Neural progenitor cell (in vitro differentiated cells): ENCODE measurements at regions not wholly inside any gene's neighbourhood (a gene's known extent, or its start where the extent isn't known, plus 50 kb on each side); places are given as distances from the start of the nearest gene placed in this dataset.

ENCODE experiments used
- DNase-seq: peaks from one replicate; pipeline ENCODE4 v3.0.0-alpha.2; 2016; ENCODE audit warnings: low spot score
- H2AFZ ChIP-seq: fragments of 200-600 bp; sonication (generic); replicated peaks from 2 replicates; pipeline ENCODE4 v1.6.1; 2016; ENCODE audit warnings: antibody characterized with exemption
- H3F3A ChIP-seq: fragments of 200-600 bp; sonication (generic); 2 replicates; pipeline ENCODE4 v1.6.1; 2016; ENCODE audit warnings: antibody characterized with exemption, low read depth
- H3K27ac ChIP-seq: fragments of 200-600 bp; sonication (generic); 2 replicates; pipeline ENCODE4 v1.5.1; 2016; ENCODE audit warnings: mild to moderate bottlenecking
- H3K27me3 ChIP-seq: fragments of 200-600 bp; sonication (generic); 2 replicates; pipeline ENCODE4 v1.6.1; 2016; ENCODE audit warnings: mild to moderate bottlenecking, moderate library complexity
- H3K36me3 ChIP-seq: fragments of 200-600 bp; sonication (generic); 2 replicates; pipeline ENCODE4 v1.5.1; 2016
- H3K4me1 ChIP-seq: fragments of 200-600 bp; sonication (generic); 2 replicates; pipeline ENCODE4 v1.6.1; 2016; ENCODE audit warnings: mixed run types
- H3K4me2 ChIP-seq: fragments of 200-600 bp; sonication (generic); 2 replicates; pipeline ENCODE4 v1.6.1; 2016
- H3K4me3 ChIP-seq: fragments of 200-600 bp; sonication (generic); 2 replicates; pipeline ENCODE4 v1.5.1; 2016
- H3K79me2 ChIP-seq: fragments of 200-600 bp; sonication (generic); 2 replicates; pipeline ENCODE4 v1.6.1; 2016; ENCODE audit warnings: low read depth
- H3K9ac ChIP-seq: fragments of 200-600 bp; sonication (generic); 2 replicates; pipeline ENCODE4 v1.6.1; 2016
- H3K9me3 ChIP-seq: fragments of 200-600 bp; sonication (generic); 2 replicates; pipeline ENCODE4 v1.5.1; 2016; ENCODE audit warnings: low read depth
- H4K20me1 ChIP-seq: fragments of 200-600 bp; sonication (generic); 2 replicates; pipeline ENCODE4 v1.6.1; 2016; ENCODE audit warnings: low read depth
- H3K27ac Mint-ChIP-seq: 3 replicates; pipeline ENCODE4 v1.8.0; 2021; ENCODE audit warnings: mixed read lengths
- H3K27me3 Mint-ChIP-seq: 2 replicates; pipeline ENCODE4 v1.8.0; 2022; ENCODE audit warnings: low read depth, mild to moderate bottlenecking, inconsistent platforms, moderate library complexity, mixed read lengths; ENCODE audit not compliant: insufficient read depth
- H3K36me3 Mint-ChIP-seq: 3 replicates; pipeline ENCODE4 v1.8.0; 2021; ENCODE audit warnings: mixed read lengths
- H3K4me1 Mint-ChIP-seq: 3 replicates; pipeline ENCODE4 v1.8.0; 2021; ENCODE audit warnings: mixed read lengths
- H3K4me3 Mint-ChIP-seq: 3 replicates; pipeline ENCODE4 v1.8.0; 2021; ENCODE audit warnings: mild to moderate bottlenecking, moderate library complexity, mixed read lengths
- H3K9me3 Mint-ChIP-seq: 3 replicates; pipeline ENCODE4 v1.8.0; 2020; ENCODE audit warnings: mixed read lengths
- CTCF ChIP-seq: fragments of 200-600 bp; sonication (generic); IDR thresholded peaks from 2 replicates; pipeline ENCODE4 v1.5.1; 2017; ENCODE audit warnings: antibody characterized with exemption, mild to moderate bottlenecking
- EZH2 ChIP-seq: fragments of 200-600 bp; sonication (generic); IDR thresholded peaks from 2 replicates; pipeline ENCODE4 v1.6.1; 2017; ENCODE audit warnings: antibody characterized with exemption, mild to moderate bottlenecking, moderate library complexity
- EZH2phosphoT487 ChIP-seq: fragments of 200-600 bp; sonication (generic); IDR thresholded peaks from 2 replicates; pipeline ENCODE4 v1.6.1; 2017; ENCODE audit warnings: antibody characterized with exemption

GRCh38 chr2:160730296-160730995 is 236.8 kb upstream of the RBMS1 start:
- H3K36me3 Mint-ChIP-seq, result peaks cover 4% of the 10 kb centered on the region
- H3K27ac Mint-ChIP-seq, result no peak overlapping the region
- Histone ChIP-seq H3K27ac (peak overlapping the region; percentile 10), H3K4me2 (peak overlapping the region; percentile 6), H3K27me3 (no peaks in the 10 kb centered on the region), H3K79me2 (no peaks in the 10 kb centered on the region), H3F3A (peaks cover 22% of the 10 kb centered on the region), H3K36me3 (no peaks in the 10 kb centered on the region), H3K9ac (no peak overlapping the region), H3K4me1 (peaks cover 25% of the 10 kb centered on the region), H2AFZ (no peak overlapping the region), H3K9me3 (no peaks in the 10 kb centered on the region), H4K20me1 (no peaks in the 10 kb centered on the region), H3K4me3 (no peak overlapping the region)
- TF ChIP-seq EZH2phosphoT487 (no peak), CTCF (no peak), EZH2 (no peak)
- H3K4me3 Mint-ChIP-seq, result no peak overlapping the region
- H3K9me3 Mint-ChIP-seq, result peaks cover 13% of the 10 kb centered on the region
- H3K27me3 Mint-ChIP-seq, result no peaks in the 10 kb centered on the region
- H3K4me1 Mint-ChIP-seq, result peaks cover 16% of the 10 kb centered on the region
- peak; percentile 41 for DNase-seq

GRCh38 chr2:160731415-160731814 is 237.8 kb upstream of the RBMS1 start:
- Histone ChIP-seq H3K4me2 (no peak overlapping the region), H3K9ac (no peak overlapping the region), H3K4me3 (no peak overlapping the region), H3K27ac (no peak overlapping the region), H4K20me1 (no peaks in the 10 kb centered on the region), H3K9me3 (no peaks in the 10 kb centered on the region), H3K27me3 (no peaks in the 10 kb centered on the region), H3F3A (peaks cover 22% of the 10 kb centered on the region), H3K79me2 (no peaks in the 10 kb centered on the region), H2AFZ (no peak overlapping the region), H3K36me3 (no peaks in the 10 kb centered on the region), H3K4me1 (peaks cover 25% of the 10 kb centered on the region)
- Mint-ChIP-seq H3K27ac (no peak overlapping the region), H3K4me3 (no peak overlapping the region), H3K36me3 (no peaks in the 10 kb centered on the region), H3K27me3 (peaks cover 2% of the 10 kb centered on the region), H3K4me1 (peaks cover 21% of the 10 kb centered on the region), H3K9me3 (peaks cover 8% of the 10 kb centered on the region)
- no peak for TF ChIP-seq CTCF
- no peak for DNase-seq

- H2AFZ ChIP-seq, result no peak overlapping the region
- no peaks in the 10 kb centered on the region for H3K79me2 ChIP-seq
- H3K4me2 ChIP-seq, result no peak overlapping the region
- H3K27ac ChIP-seq, result no peak overlapping the region
- H3K9ac ChIP-seq, result no peak overlapping the region
- peaks cover 22% of the 10 kb centered on the region for H3F3A ChIP-seq
- peaks cover 2% of the 10 kb centered on the region for H3K27me3 Mint-ChIP-seq
- no peaks in the 10 kb centered on the region for H4K20me1 ChIP-seq
- H3K9me3 ChIP-seq, result no peaks in the 10 kb centered on the region
- no peak overlapping the region for H3K4me3 Mint-ChIP-seq
- H3K4me1 Mint-ChIP-seq, result peaks cover 25% of the 10 kb centered on the region
- DNase-seq, result peak; percentile 32
- no peaks in the 10 kb centered on the region for H3K36me3 Mint-ChIP-seq
- no peak overlapping the region for H3K27ac Mint-ChIP-seq
- no peaks in the 10 kb centered on the region for H3K36me3 ChIP-seq
- no peak overlapping the region for H3K4me3 ChIP-seq
- no peaks in the 10 kb centered on the region for H3K27me3 ChIP-seq
- H3K4me1 ChIP-seq, result peaks cover 25% of the 10 kb centered on the region
- H3K9me3 Mint-ChIP-seq, result peaks cover 8% of the 10 kb centered on the region
- TF ChIP-seq EZH2, result no peak
- TF ChIP-seq EZH2phosphoT487, result no peak
- no peak for TF ChIP-seq CTCF
These were observed 238.2 kb upstream of the RBMS1 start for GRCh38 chr2:160731856-160732255.
